Heart left ventricle (tissue), 13 donors: ENCODE measurements at regions not wholly inside any gene's neighbourhood (a gene's known extent, or its start where the extent isn't known, plus 50 kb on each side); places are given as distances from the start of the nearest gene placed in this dataset.

ENCODE experiments used
- POLR2A ChIP-seq, 2 donors: fragments of 450-650 bp; IDR thresholded peaks; one replicate each; pipeline ENCODE4 v1.6.1; 2017; ENCODE audit warnings: antibody characterized with exemption in 2 of 2, mild to moderate bottlenecking in 2 of 2, moderate library complexity in 2 of 2
- TF ChIP-seq, protein P1 (sequence below), 12 donors: fragments of 200-600 bp; sonication (generic) in 4 of 12; IDR thresholded peaks; one replicate each; pipeline versions ENCODE4 v1.5.0 to v1.8.0; 2018 to 2022; ENCODE audit warnings: antibody characterized with exemption in 12 of 12, mild to moderate bottlenecking in 5 of 12
- donor health status: ischemic (EF 13 %, LVEDD 7.1; RV severe dilation, severe dysfunction).
- donor health status: DM: no; HTN: yes; CAD: no.
- donor health status: DM: no; HTN: no; CAD: no.
- donor health status: ischemic (EF 25% LVEDD 6.9; RV normal size, moderate dysfunction).
- donor health status: ischemic (EF 25% LVEDD 5.7; RV mildly dilated, moderate dysfunction).
- donor health status: ischemic (EF 35%, LVEDD 5.7; RV mildly dilated, moderate dysfunction).
- donor health status: nonischemic (EF 11% LVEDD 7.7; RV severe dilation, severe dysfunction).
- donor health status: DM: yes; HTN: yes; CAD: no.
- donor health status: PGD.
- donor health status: ischemic (EF 29% LVEDD 5.4; RV normal size, mild dysfunction).
- donor health status: nonischemic (EF 23%, LVEDD 6.1; RV moderate dilation, normal function).

DNA sequence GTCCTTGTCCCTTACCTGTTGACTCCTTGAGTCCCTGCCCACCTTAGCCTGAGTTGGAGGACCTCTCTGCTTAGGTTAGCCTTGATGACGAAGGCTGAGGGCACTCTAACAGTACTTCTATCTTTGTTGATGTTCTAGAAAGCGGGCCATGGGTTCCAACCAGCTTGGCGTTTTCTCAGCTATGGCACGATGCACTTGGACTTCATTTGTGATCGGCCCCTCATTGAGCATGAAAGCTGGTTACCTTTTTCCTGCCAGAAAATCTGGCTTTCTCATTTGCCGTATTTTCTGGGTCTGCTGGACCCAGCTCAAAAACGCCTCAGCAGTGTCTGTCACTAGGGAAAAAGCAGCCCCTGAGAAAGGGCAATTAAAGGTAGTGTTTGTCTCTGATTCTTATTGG lies 290.8 kb downstream of the EMP1 start:
- TF ChIP-seq, protein P1, sequence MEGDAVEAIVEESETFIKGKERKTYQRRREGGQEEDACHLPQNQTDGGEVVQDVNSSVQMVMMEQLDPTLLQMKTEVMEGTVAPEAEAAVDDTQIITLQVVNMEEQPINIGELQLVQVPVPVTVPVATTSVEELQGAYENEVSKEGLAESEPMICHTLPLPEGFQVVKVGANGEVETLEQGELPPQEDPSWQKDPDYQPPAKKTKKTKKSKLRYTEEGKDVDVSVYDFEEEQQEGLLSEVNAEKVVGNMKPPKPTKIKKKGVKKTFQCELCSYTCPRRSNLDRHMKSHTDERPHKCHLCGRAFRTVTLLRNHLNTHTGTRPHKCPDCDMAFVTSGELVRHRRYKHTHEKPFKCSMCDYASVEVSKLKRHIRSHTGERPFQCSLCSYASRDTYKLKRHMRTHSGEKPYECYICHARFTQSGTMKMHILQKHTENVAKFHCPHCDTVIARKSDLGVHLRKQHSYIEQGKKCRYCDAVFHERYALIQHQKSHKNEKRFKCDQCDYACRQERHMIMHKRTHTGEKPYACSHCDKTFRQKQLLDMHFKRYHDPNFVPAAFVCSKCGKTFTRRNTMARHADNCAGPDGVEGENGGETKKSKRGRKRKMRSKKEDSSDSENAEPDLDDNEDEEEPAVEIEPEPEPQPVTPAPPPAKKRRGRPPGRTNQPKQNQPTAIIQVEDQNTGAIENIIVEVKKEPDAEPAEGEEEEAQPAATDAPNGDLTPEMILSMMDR (IDR thresholded peaks at IDR 0.05), result no peak
- TF ChIP-seq POLR2A (IDR thresholded peaks at IDR 0.05), result no peak
